Ishikawa (cell line): ENCODE measurements at regions not wholly inside any gene's neighbourhood (a gene's known extent, or its start where the extent isn't known, plus 50 kb on each side); places are given as distances from the start of the nearest gene placed in this dataset.

Source experiments
- CEBPB ChIP-seq: IDR thresholded peaks from 2 replicates; pipeline ENCODE4 v1.6.1; 2012
- CREB1 ChIP-seq: IDR thresholded peaks from 2 replicates; pipeline ENCODE4 v1.6.1; 2012; ENCODE audit warnings: low read depth
- EGR1 ChIP-seq: IDR thresholded peaks from 2 replicates; pipeline ENCODE4 v1.6.1; 2012
- EP300 ChIP-seq: IDR thresholded peaks from 2 replicates; pipeline ENCODE4 v1.6.1; 2012; ENCODE audit warnings: borderline replicate concordance
- FOXM1 ChIP-seq: IDR thresholded peaks from 2 replicates; pipeline ENCODE4 v1.6.1; 2012; ENCODE audit warnings: low read depth, borderline replicate concordance
- MAX ChIP-seq: IDR thresholded peaks from 2 replicates; pipeline ENCODE4 v1.6.1; 2012
- NFIC ChIP-seq: IDR thresholded peaks from 2 replicates; pipeline ENCODE4 v1.6.1; 2012
- RAD21 ChIP-seq: IDR thresholded peaks from 2 replicates; pipeline ENCODE4 v1.6.1; 2012; ENCODE audit warnings: low read depth
- REST ChIP-seq: IDR thresholded peaks from 2 replicates; pipeline ENCODE4 v1.6.1; 2012; ENCODE audit warnings: low read depth, mild to moderate bottlenecking
- TAF1 ChIP-seq: IDR thresholded peaks from 2 replicates; pipeline ENCODE4 v1.6.1; 2012; ENCODE audit warnings: low read depth, mild to moderate bottlenecking
- TCF12 ChIP-seq: IDR thresholded peaks from 2 replicates; pipeline ENCODE4 v1.6.1; 2012; ENCODE audit warnings: low read depth
- TEAD4 ChIP-seq: IDR thresholded peaks from 2 replicates; pipeline ENCODE4 v1.6.1; 2012
- YY1 ChIP-seq: IDR thresholded peaks from 2 replicates; pipeline ENCODE4 v1.6.1; 2012; ENCODE audit warnings: low read depth
- ZBTB7A ChIP-seq: IDR thresholded peaks from 2 replicates; pipeline ENCODE4 v1.6.1; 2012; ENCODE audit warnings: low read depth
- TF ChIP-seq, protein P1 (sequence below): IDR thresholded peaks from 2 replicates; pipeline ENCODE4 v1.6.1; 2012

- TF ChIP-seq CEBPB (no peak), YY1 (no peak), FOXM1 (no peak), REST (no peak), RAD21 (no peak), TEAD4 (no peak), TCF12 (no peak), TAF1 (no peak), EGR1 (no peak), ZBTB7A (no peak), MAX (no peak), NFIC (no peak), EP300 (no peak), CREB1 (no peak)
- TF ChIP-seq, protein P1, sequence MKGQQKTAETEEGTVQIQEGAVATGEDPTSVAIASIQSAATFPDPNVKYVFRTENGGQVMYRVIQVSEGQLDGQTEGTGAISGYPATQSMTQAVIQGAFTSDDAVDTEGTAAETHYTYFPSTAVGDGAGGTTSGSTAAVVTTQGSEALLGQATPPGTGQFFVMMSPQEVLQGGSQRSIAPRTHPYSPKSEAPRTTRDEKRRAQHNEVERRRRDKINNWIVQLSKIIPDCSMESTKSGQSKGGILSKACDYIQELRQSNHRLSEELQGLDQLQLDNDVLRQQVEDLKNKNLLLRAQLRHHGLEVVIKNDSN: no peak
Observed at GRCh38 chr12:61531195-61531594, 729.0 kb upstream of the USP15 start.

GRCh38 chr12:61536117-61536516 lies 724.1 kb upstream of the USP15 start:
- no peak for TF ChIP-seq NFIC
- TF ChIP-seq TAF1: no peak
- no peak for TF ChIP-seq TCF12
- TF ChIP-seq FOXM1: no peak
- no peak for TF ChIP-seq TEAD4
- TF ChIP-seq, protein P1: no peak
- TF ChIP-seq MAX: no peak
- TF ChIP-seq RAD21: no peak
- no peak for TF ChIP-seq ZBTB7A
- no peak for TF ChIP-seq EGR1
- TF ChIP-seq YY1: no peak

DNA sequence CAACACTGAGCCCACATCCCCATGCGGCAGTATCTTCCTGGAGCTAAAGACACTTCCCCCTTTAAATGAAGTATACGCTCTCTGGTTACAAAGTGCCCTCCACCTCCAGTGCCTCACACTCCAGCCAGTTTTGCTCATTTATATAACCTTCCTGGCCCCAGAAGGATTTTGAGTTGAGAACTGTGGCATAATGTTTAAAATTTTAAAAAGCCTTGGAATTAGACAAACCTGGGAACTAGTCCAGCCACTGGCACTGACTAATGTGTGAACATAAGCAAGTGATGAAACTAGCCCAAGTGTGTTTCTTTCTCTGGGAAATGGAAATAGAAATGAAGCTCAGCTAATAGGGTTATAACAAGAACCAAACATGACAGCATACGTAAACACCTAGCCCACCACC lies 723.7 kb upstream of the USP15 start:
- TF ChIP-seq ZBTB7A (no peak), EGR1 (no peak), FOXM1 (no peak), TEAD4 (no peak), EP300 (no peak), MAX (no peak), TCF12 (no peak), REST (no peak), CREB1 (no peak), RAD21 (no peak), TAF1 (no peak), CEBPB (no peak), YY1 (no peak), NFIC (no peak)
- TF ChIP-seq, protein P1: no peak

GRCh38 chr12:61538951-61539350 lies 721.3 kb upstream of the USP15 start:
- TF ChIP-seq TEAD4: no peak
- no peak for TF ChIP-seq MAX
- TF ChIP-seq NFIC: no peak
- peak; percentile 70 for TF ChIP-seq RAD21
- TF ChIP-seq EGR1: no peak
- TF ChIP-seq CREB1: no peak
- TF ChIP-seq ZBTB7A: no peak
- TF ChIP-seq TCF12: no peak

DNA sequence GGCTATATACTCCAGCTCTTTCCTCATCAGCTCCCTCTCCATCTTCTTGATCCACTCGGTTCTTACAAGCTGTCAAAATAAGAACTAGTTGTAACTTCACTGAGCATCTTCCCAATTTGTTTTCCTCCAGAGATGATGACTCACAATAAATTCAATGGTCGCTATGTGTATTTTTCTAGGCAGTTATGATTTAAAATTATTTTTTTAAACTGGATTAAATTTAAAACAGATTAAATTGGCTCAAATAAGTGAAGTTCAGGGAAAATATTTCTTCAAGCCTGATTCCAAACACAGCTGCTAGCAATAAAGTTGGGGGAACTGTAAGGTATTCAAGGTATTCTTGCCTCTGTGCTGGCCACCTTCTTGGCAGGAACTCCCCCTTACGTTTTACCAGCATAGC lies 717.7 kb upstream of the USP15 start:
- TF ChIP-seq RAD21 (no peak), FOXM1 (no peak), TEAD4 (no peak), EP300 (no peak), NFIC (no peak)
- TF ChIP-seq, protein P1: no peak
